ENCODE measurements at regions not wholly inside any gene's neighbourhood (a gene's known extent, or its start where the extent isn't known, plus 50 kb on each side); places are given as distances from the start of the nearest gene placed in this dataset.
"Not testable (repeated sequence)": the region's sequence is repeated elsewhere in the genome, so short reads cannot be mapped to it uniquely, and the experiment has no call there.

- TF ChIP-seq, protein P1, sequence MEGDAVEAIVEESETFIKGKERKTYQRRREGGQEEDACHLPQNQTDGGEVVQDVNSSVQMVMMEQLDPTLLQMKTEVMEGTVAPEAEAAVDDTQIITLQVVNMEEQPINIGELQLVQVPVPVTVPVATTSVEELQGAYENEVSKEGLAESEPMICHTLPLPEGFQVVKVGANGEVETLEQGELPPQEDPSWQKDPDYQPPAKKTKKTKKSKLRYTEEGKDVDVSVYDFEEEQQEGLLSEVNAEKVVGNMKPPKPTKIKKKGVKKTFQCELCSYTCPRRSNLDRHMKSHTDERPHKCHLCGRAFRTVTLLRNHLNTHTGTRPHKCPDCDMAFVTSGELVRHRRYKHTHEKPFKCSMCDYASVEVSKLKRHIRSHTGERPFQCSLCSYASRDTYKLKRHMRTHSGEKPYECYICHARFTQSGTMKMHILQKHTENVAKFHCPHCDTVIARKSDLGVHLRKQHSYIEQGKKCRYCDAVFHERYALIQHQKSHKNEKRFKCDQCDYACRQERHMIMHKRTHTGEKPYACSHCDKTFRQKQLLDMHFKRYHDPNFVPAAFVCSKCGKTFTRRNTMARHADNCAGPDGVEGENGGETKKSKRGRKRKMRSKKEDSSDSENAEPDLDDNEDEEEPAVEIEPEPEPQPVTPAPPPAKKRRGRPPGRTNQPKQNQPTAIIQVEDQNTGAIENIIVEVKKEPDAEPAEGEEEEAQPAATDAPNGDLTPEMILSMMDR (conservative IDR thresholded peaks at IDR 0.05) = no peak
- H3K4me1 Mint-ChIP-seq (ENCODE audit: unreplicated experiment) = peaks cover 46% of the 10 kb centered on the region
- H3K27ac Mint-ChIP-seq = peak overlapping the region; percentile 73
- H3K36me3 Mint-ChIP-seq = no peaks in the 10 kb centered on the region
- H3K4me3 Mint-ChIP-seq = no peak overlapping the region
- no peak for DNase-seq (ENCODE audit: extremely low spot score, unreplicated experiment)
- no peaks in the 10 kb centered on the region for H3K9me3 Mint-ChIP-seq
- H3K27me3 Mint-ChIP-seq = peaks cover 3% of the 10 kb centered on the region
Measured at GRCh38 chr1:229169399-229169798, 101.5 kb upstream of the RAB4A start.

DNA sequence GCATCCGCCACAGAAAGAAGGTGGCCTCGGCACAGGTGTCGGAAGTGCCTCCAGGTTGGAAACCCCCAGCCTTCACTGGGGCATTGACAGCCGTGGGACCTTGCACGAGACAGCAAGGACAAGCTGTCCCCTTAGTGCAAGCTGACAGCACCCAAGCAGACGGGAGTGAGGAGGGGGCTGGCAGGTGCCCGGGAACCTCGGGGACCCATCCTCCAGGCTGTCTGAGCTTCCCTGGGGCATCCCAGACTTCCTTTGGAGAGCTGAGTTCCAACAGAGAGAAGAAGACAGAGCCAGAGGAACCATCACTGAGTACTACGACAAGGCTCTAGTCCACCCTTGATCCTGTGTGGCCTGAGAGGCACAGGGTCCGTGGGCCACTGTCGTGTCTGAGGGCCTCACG is 100.6 kb upstream of the RAB4A start:
- H3K4me3 Mint-ChIP-seq = no peak overlapping the region
- H3K27ac Mint-ChIP-seq = no peak overlapping the region
- TF ChIP-seq, protein P1 (conservative IDR thresholded peaks at IDR 0.05) = no peak
- no peak for DNase-seq (ENCODE audit: extremely low spot score, unreplicated experiment)
- peaks cover 39% of the 10 kb centered on the region for H3K4me1 Mint-ChIP-seq (ENCODE audit: unreplicated experiment)
- no peaks in the 10 kb centered on the region for H3K36me3 Mint-ChIP-seq
- H3K27me3 Mint-ChIP-seq = peaks cover 3% of the 10 kb centered on the region
- H3K9me3 Mint-ChIP-seq = no peaks in the 10 kb centered on the region

DNA sequence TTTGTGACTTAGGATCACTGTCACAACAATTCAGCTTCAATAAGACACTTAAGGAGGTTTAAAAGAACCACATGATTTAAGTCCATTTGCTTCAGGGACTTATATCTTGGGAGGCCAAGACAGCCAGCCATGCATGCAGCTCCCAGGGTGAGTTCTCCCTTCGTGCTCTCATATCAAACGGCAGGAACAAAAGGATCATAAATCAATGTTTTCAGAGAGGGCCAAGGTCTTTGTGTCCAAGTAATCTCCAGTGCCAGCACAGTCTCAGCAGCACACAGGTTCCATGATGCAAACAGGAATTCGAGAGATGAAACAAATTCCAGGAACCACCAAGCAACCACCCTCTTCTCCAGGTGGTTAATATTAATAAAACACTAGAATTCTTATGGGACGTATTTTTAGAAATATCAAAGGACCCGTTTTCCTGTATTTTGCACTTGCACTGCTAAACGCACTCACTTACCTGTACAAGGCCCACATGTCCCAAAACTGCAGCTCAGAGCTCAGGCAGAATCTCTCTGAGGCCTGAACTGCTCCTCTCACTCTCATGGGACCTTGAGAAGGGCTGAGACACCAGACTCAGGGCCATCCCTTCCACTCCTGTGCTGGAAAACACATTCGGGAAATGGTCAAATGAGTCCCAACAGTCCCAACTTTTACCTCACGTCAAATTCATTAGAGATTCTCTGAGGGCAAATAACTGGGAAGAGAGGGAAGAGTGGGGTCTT is 100.0 kb upstream of the RAB4A start:
- TF ChIP-seq, protein P1 (conservative IDR thresholded peaks at IDR 0.05) = no peak
- Mint-ChIP-seq H3K27ac (peak overlapping the region; percentile 40), H3K36me3 (no peaks in the 10 kb centered on the region), H3K4me1 (ENCODE audit: unreplicated experiment) (peaks cover 33% of the 10 kb centered on the region), H3K27me3 (peaks cover 3% of the 10 kb centered on the region), H3K9me3 (no peaks in the 10 kb centered on the region), H3K4me3 (no peak overlapping the region)
- DNase-seq (ENCODE audit: extremely low spot score, unreplicated experiment) = no peak

DNA sequence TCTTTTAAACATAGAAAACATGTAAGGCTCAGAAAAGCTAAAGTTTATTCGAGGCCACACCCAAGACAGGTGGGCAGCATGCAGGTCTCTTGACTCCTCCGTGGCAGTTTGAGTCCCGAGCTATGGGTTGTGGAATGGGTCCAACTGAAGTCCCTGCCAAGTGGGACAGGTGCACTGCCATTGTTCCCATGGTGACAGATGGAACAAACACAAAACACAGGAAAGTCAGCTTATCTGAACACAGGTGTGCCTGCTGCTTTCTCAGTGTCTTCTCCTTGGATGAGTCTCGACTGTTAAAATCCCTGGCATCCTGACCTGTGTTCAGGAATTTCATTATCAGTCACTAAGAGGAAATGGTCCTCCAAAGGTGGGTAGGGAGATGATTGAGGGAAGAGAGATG is 99.0 kb upstream of the RAB4A start:
- Mint-ChIP-seq H3K9me3 (no peaks in the 10 kb centered on the region), H3K27me3 (peaks cover 3% of the 10 kb centered on the region), H3K36me3 (no peaks in the 10 kb centered on the region), H3K27ac (peak overlapping the region; percentile 60), H3K4me3 (no peak overlapping the region), H3K4me1 (ENCODE audit: unreplicated experiment) (peaks cover 32% of the 10 kb centered on the region)
- no peak for DNase-seq (ENCODE audit: extremely low spot score, unreplicated experiment)
- TF ChIP-seq, protein P1 (conservative IDR thresholded peaks at IDR 0.05) = no peak

DNA sequence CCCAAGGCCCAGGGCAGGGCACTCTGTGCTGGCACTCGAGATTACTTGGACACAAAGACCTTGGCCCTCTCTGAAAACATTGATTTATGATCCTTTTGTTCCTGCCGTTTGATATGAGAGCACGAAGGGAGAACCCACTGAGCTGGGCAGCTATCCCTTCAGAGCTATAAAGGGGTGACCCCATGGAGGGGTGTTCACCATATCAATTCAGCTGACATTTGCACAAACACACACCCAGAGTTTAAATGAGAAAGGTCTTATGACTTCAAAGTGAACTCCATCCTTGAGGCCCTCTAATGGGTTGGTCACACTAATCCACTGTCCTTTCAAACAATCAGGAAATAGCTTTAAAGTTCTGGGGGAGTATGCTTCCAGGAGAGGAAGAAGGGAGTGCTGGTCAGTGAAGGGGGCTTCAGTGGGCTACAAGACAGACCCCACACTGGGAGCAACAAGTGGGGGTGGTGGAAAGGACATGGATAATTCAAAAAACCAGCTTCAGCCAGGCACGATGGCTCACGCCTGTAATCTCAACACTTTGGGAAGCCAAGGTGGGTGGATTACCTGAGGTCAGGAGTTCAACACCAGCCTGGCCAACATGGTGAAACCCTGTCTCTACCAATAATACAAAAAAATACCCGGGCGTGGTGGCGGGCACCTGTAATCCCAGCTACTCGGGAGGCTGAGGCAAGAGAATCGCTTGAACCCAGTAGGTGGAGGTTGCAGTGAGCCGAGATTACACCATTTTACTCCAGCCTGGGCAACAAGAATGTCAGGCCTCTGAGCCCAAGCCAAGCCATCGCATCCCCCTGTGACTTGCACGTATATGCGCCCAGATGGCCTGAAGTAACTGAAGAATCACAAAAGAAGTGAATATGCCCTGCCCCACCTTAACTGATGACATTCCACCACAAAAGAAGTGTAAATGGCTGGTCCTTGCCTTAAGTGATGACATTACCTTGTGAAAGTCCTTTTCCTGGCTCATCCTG is 97.1 kb upstream of the RAB4A start:
- H3K4me3 Mint-ChIP-seq = peak overlapping the region; percentile 24
- DNase-seq (ENCODE audit: extremely low spot score, unreplicated experiment); H3K9me3 Mint-ChIP-seq; H3K36me3 Mint-ChIP-seq; H3K27me3 Mint-ChIP-seq: not testable (repeated sequence)
- peak overlapping the region; percentile 54 for H3K27ac Mint-ChIP-seq
- H3K4me1 Mint-ChIP-seq (ENCODE audit: unreplicated experiment) = peaks cover 28% of the 10 kb centered on the region

DNA sequence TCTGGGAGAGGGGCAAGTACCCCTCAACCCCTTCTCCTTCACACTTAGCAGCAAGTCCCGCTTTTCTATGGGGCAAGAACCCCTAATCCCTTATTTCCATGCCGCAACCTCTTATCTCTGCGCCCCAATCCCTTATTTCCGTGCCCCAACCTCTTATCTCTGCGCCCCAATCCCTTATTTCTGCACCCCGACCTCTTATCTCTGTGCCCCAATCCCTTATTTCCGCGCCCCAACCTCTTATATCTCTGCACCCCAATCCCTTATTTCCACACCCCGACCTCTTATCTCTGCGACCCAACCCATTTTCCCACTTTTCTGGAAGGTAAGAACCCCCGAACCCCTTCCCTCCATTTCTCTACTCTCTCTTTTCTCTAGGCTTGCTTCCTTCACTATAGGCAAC is 95.6 kb upstream of the RAB4A start:
- H3K9me3 Mint-ChIP-seq; DNase-seq (ENCODE audit: extremely low spot score, unreplicated experiment); H3K27me3 Mint-ChIP-seq; H3K36me3 Mint-ChIP-seq; H3K4me3 Mint-ChIP-seq; H3K27ac Mint-ChIP-seq: not testable (repeated sequence)
- H3K4me1 Mint-ChIP-seq (ENCODE audit: unreplicated experiment) = peaks cover 16% of the 10 kb centered on the region

GRCh38 chr1:229176457-229176856 is 94.5 kb upstream of the RAB4A start:
- H3K36me3 Mint-ChIP-seq; H3K27me3 Mint-ChIP-seq; H3K27ac Mint-ChIP-seq; H3K9me3 Mint-ChIP-seq; DNase-seq (ENCODE audit: extremely low spot score, unreplicated experiment); H3K4me3 Mint-ChIP-seq: not testable (repeated sequence)
- H3K4me1 Mint-ChIP-seq (ENCODE audit: unreplicated experiment) = peaks cover 10% of the 10 kb centered on the region

All from type B pancreatic cell (in vitro differentiated cells).